NCI-H187 treated with DMSO at 0.1 percent for 48 hours (cell line): ENCODE measurements at regions not wholly inside any gene's neighbourhood (a gene's known extent, or its start where the extent isn't known, plus 50 kb on each side); places are given as distances from the start of the nearest gene placed in this dataset.
A peak's percentile ranks its signal among the peaks of the same experiment; 100 is the strongest.

Experiments used
- DNase-seq: peaks from one replicate; lab custom pipeline; 2025; lab: John Stamatoyannopoulos, UW

- no peak for DNase-seq
Measured at GRCh38 chr11:119982517-119983239, 155.2 kb downstream of the TRIM29 start.

- DNase-seq, result no peak
Measured at GRCh38 chr11:119980431-119980830, 157.5 kb downstream of the TRIM29 start.

GRCh38 chr11:119979701-119980100, 158.2 kb downstream of the TRIM29 start:
- no peak for DNase-seq

GRCh38 chr11:119978696-119979095, 159.2 kb downstream of the TRIM29 start:
- no peak for DNase-seq

- DNase-seq, result no peak
Measured at GRCh38 chr11:119977881-119978280, 160.0 kb downstream of the TRIM29 start.

GRCh38 chr11:119977561-119977860, 160.4 kb downstream of the TRIM29 start:
- DNase-seq, result no peak

GRCh38 chr11:119976805-119977560, 160.9 kb downstream of the TRIM29 start:
- DNase-seq, result no peak

GRCh38 chr11:119975561-119976152, 162.3 kb downstream of the TRIM29 start:
- DNase-seq, result peak; percentile 10

GRCh38 chr11:119974467-119974866, 163.4 kb downstream of the TRIM29 start:
- no peak for DNase-seq

- no peak for DNase-seq
Measured at GRCh38 chr11:119974051-119974450, 163.9 kb downstream of the TRIM29 start.

GRCh38 chr11:119972281-119972680, 165.6 kb downstream of the TRIM29 start:
- no peak for DNase-seq

GRCh38 chr11:119970555-119971304, 167.2 kb downstream of the TRIM29 start:
- DNase-seq, result no peak

GRCh38 chr11:119964136-119965025, 173.5 kb downstream of the TRIM29 start:
- DNase-seq, result no peak

GRCh38 chr11:119957951-119958350, 180.0 kb downstream of the TRIM29 start:
- no peak for DNase-seq

- no peak for DNase-seq
Measured at GRCh38 chr11:119952441-119952840, 185.5 kb downstream of the TRIM29 start.

- no peak for DNase-seq
Measured at GRCh38 chr11:119943298-119943655, 194.6 kb downstream of the TRIM29 start.

GRCh38 chr11:119942583-119943297, 195.2 kb downstream of the TRIM29 start:
- no peak for DNase-seq

GRCh38 chr11:119941636-119942411, 196.1 kb downstream of the TRIM29 start:
- no peak for DNase-seq

GRCh38 chr11:119941171-119941570, 196.7 kb downstream of the TRIM29 start:
- DNase-seq, result no peak

GRCh38 chr11:119940401-119940976, 197.4 kb downstream of the TRIM29 start:
- no peak for DNase-seq
